ENCODE measurements at regions not wholly inside any gene's neighbourhood (a gene's known extent, or its start where the extent isn't known, plus 50 kb on each side); places are given as distances from the start of the nearest gene placed in this dataset.

DNA sequence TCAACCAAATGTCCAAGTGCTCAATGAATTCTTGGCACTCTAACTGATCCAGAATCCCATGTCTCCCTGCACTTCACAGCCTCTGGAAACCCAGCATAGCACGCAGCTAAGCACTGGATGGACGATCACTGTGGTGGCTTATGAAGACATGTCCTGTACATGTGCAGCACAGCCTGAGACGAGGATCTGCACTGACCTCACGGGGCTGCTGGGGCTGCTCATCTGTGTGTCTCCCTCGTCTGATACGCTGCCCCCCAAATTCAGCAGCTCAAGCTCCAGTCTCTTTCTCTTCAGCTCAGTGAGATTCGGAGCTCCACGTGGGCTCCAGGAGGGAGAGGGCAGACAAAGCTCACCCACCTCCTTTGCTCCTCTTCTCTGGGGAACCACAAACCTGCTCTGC, 126.9 kb downstream of the CPZ start:
- TF ChIP-seq, protein P1, sequence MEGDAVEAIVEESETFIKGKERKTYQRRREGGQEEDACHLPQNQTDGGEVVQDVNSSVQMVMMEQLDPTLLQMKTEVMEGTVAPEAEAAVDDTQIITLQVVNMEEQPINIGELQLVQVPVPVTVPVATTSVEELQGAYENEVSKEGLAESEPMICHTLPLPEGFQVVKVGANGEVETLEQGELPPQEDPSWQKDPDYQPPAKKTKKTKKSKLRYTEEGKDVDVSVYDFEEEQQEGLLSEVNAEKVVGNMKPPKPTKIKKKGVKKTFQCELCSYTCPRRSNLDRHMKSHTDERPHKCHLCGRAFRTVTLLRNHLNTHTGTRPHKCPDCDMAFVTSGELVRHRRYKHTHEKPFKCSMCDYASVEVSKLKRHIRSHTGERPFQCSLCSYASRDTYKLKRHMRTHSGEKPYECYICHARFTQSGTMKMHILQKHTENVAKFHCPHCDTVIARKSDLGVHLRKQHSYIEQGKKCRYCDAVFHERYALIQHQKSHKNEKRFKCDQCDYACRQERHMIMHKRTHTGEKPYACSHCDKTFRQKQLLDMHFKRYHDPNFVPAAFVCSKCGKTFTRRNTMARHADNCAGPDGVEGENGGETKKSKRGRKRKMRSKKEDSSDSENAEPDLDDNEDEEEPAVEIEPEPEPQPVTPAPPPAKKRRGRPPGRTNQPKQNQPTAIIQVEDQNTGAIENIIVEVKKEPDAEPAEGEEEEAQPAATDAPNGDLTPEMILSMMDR (IDR thresholded peaks at IDR 0.05; ENCODE audit: extremely low read depth in 1 of 2, insufficient read depth in 1 of 2, low read depth in 1 of 2, low read length in 2 of 2), result no peak
- TF ChIP-seq POLR2AphosphoS5 (IDR thresholded peaks at IDR 0.05; ENCODE audit: insufficient read depth, low read depth, low read length) (no peak), EZH2 (IDR thresholded peaks at IDR 0.05; ENCODE audit: borderline replicate concordance, low read depth, low read length, severe bottlenecking) (no peak), MYC (IDR thresholded peaks at IDR 0.05; ENCODE audit: low read depth, low read length) (no peak), POLR2A (IDR thresholded peaks at IDR 0.05; ENCODE audit: low read depth, low read length) (no peak)
- TF ChIP-seq, protein P2, sequence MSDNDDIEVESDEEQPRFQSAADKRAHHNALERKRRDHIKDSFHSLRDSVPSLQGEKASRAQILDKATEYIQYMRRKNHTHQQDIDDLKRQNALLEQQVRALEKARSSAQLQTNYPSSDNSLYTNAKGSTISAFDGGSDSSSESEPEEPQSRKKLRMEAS (IDR thresholded peaks at IDR 0.05; ENCODE audit: insufficient read depth, insufficient read length), result no peak
